ENCODE measurements at regions not wholly inside any gene's neighbourhood (a gene's known extent, or its start where the extent isn't known, plus 50 kb on each side); places are given as distances from the start of the nearest gene placed in this dataset.
A peak's percentile ranks its signal among the peaks of the same experiment; 100 is the strongest.
"Not testable (repeated sequence)": the region's sequence is repeated elsewhere in the genome, so short reads cannot be mapped to it uniquely, and the experiment has no call there.

DNA sequence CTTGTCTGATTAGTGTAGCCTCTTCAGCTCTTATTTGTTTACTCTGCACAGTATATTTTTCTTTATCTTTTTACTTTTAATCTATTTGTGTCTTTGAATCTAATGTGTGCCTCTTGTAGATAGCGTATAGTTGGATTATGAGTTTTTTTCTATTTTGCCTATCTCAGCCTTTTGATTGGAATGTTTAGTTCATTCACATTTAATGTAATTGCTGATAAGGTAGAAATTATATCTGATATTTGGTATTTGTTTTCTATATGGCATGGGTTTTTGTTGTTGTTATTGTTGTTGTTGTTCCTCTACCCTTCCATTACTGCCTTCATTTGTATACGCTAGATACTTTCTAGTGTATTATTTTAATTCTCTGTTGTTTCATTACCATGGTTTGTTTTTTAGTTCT, 131.7 kb upstream of the GRIK3 start:
- no peak for DNase-seq

DNA sequence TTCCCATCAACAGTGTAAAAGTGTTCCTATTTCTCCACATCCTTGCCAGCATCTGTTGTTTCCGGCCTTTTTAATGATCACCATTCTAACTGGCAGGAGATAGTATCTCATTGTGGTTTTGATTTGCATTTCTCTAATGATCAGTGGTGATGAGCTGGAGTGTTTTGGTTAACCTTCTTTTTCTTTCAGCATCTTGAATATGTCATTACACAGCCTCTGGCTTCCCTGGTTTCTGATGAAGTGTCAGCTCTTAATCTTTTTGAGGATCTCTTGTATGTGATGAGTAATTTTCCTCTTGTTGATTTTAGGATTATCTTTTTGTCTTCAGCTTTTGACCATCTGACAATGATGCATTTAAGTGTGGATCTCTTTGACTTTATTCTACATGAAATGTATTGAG, 133.2 kb upstream of the GRIK3 start:
- no peak for DNase-seq

DNA sequence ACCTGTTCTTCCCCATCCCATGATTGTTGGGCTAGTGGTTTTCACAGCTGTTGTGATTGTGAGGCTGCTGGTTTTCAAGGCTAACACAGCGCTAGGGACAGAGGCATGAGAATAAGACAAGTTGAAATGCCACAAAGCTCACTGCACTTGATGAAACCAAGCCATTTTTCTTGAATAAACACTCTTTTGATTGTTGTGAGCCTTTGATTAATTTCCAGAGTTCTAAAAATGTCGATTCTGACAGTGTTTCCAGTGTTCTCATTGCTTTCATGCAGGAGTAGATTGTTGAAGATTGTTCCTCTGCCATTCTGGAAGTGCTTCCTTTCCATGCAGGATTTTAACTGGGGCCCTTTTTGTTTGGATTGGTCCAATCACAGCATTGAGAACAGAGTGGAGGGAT, 134.9 kb upstream of the GRIK3 start:
- no peak for DNase-seq

DNA sequence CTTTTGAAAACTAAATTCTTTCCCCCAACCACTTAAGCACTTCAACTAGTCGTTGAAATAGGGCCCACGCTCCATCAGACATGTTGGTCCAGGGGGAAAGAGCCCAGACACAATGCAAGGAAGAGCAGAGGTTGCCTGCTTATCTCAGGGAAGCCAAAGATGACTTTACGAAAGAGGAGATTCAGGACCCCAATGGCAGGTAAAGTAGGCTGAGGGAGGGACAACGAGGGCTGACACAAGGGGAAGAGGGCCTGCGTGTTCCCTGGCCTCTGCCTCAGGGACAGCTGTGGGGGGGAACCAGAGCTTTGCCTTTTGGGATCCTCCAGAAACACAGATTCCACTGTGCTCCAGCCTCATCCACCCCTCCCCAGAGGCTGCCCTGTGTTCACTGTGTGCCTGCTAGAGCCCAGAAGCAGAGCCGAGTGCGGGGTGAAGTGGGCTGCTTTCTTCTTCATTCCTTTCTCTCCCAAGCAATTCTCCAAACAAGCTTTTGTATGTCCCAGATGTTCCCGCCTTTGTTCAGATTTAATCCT, 135.5 kb upstream of the GRIK3 start:
- no peak for DNase-seq

DNA sequence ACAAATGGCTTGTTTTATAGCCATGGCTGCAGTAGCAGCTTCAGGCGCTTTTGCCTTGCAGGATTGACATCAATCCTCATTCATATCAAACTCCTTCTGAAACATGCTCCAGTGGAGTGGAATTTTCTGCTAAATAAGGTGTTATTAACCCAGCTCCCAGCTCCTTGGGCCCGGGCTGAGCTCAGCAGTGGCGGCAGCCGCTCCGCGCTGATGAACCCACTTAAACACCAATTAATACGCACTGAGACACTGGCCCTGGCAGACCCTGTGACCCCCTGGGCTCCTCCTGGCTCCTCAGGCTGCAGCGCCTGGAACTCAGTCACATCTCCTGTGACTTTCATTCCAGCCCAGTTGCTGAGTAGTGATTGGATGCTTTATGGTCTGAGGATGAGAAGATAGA, 137.4 kb upstream of the GRIK3 start:
- DNase-seq: no peak

GRCh38 chr1:37174341-37174740, 140.0 kb upstream of the GRIK3 start:
- no peak for DNase-seq

GRCh38 chr1:37174876-37175275, 140.6 kb upstream of the GRIK3 start:
- no peak for DNase-seq

DNA sequence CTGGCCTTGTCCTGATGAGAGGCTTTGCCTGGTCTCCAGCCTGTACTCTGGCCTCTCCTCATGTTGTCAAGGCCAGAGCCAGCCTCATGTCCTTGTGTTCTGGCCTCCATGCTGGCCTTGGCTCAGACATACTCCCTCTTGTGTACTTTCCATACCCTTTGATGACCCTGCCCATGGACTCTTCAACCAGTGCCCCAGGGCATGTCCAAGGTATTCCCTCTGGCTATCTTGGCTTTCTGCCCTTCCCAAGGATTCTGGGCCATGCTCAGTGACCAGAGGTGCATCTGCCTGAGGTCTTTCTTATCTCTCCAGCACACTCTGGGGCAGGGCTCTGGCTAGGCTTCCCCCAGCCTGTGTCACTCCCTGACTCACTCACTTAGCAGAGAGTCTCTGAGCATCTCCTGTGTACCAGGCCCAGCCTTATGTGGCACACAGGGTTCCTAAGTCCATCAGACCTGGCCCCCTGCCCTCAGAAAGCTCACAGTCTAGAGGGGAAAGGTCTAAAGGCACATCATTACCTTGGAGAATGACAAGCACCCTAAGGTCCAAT, 141.4 kb upstream of the GRIK3 start:
- DNase-seq: no peak

DNA sequence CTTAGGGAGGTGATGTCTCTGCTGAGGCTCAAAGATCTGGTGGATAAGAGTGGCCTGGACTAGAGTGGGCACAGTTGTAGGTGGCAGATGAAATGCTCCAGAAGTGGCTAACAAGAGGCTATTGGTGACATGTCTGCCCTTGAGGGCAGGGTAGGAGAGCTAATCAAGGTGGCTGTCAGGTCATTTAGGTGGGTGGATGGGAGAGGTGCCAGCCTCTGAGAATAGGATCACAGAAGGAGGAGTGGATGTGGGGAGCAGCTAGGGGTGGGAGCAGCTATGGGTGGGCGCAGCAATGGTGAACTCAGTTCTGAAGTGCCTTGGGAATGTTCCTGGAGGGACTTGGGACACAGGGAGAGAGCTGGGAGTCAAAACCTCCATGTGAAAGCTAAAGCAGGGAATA, 142.0 kb upstream of the GRIK3 start:
- DNase-seq: no peak

DNA sequence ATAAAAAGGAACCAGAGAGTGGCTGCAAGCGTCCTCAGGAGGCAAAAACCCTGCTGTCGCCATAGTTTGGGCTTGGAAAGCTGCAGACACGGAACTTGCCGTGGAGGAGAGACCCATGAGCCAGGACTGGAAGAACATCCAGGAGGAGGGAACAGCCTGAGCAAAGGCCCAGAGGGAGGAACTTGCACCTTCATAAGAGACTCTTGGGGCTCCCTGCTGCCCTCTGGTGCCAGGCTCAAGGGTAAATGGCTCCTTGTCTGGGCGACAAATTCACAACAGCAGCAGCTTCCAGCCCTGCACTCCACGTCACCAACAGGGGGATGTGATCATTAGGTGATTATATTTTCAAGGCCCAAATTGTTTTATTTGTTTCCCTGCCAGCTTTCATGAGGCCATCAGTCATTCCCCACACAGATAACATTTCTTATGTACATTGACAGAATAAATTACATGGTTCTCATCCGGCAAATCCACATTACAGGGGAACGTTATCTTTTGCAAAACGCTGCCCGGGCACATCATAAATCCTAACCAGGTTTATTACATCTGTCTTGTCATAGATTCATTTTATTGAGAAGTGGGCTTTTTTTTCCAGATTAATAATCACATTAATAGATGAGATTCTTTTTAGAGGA, 143.0 kb upstream of the GRIK3 start:
- peak; percentile 89 for DNase-seq

GRCh38 chr1:37181425-37181824, 147.1 kb upstream of the GRIK3 start:
- peak; percentile 65 for DNase-seq

- no peak for DNase-seq
These were observed 150.5 kb upstream of the GRIK3 start for GRCh38 chr1:37184789-37185188.

DNA sequence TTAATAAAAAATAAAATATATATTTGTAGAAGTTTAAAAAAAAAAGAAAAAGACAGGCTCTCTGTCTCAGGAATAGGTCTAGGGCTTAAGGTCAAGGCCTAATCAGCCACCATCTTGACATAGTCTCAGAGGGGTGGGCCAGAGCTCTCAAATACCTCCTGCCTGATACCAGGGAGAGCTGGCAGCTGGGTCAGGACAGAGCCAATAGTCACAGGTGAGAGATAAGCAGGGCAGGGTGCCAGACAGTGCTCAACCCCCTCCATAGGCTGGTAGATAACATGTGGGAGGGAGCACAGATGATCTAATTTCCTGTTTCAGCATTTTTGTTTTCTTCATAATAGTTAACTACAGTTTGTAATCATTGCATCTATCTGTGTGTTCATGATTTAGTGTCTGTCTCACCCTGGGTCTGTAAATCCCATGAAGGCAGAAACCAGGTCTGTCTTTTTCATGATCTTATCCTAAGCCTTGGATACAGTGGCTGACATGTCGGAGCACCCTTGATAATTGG, 152.0 kb upstream of the GRIK3 start:
- no peak for DNase-seq

DNA sequence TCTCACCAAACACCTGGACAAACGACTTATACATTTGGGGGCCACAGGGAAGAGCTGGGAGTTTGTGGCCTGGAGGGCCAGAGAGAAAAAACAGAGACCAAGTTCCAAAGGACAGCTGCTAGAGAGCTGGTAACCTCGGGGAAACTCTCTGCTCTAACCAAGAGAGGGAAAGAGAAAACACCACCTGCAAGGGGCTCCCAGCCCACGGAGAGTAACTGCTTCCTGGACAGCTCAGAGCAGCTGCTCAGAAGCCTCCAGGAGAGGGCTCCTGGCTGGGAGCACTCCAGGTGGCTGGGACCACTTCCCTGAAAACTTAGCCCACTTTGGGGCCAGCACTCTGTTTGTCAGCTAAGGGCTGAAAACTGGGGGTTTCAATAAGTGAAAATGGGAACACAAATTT, 154.8 kb upstream of the GRIK3 start:
- no peak for DNase-seq

- no peak for DNase-seq
These were observed 163.1 kb upstream of the GRIK3 start for GRCh38 chr1:37197411-37197810.

DNA sequence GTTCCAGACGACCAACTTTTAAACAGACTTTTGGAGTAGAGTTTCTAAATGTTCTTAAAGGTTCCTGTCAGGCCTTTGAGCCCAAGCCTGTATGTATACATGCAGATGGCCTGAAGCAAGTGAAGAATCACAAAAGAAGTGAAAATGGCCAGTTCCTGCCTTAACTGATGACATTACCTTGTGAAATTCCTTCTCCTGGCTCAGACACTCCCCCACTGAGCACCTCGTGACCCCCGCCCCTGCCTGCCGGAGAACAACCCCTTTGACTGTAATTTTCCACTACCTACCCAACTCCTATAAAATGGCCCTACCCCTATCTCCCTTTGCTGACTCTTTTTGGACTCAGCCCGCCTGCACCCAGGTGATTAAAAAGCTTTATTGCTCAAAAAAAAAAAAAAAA, 180.0 kb upstream of the GRIK3 start:
- not testable (repeated sequence) for DNase-seq

DNA sequence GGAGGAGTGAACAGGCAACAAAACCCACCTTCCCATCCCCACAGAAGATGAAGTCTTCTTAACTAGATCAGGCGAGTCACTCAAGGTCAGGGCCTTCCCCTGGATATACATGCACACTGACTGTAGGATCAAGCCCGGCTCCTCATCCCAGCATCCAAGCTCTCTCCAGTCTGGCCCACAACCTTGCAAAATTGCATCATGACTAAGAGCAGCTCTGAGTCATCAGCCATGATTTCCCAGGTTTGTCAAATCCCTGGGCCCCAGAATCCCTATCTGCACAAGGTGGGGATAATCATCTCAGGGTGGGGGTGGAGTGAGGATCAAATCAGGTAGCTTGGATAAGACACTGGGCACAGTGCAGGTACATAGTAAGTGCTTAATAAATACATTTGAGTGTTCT, 199.3 kb upstream of the GRIK3 start:
- DNase-seq: no peak

- DNase-seq: peak; percentile 67
These were observed 200.7 kb upstream of the GRIK3 start for GRCh38 chr1:37234941-37235418.

GRCh38 chr1:37237948-37238347, 203.6 kb upstream of the GRIK3 start:
- DNase-seq: no peak

- DNase-seq: peak; percentile 76
These were observed 204.3 kb upstream of the GRIK3 start for GRCh38 chr1:37238364-37239224.

DNA sequence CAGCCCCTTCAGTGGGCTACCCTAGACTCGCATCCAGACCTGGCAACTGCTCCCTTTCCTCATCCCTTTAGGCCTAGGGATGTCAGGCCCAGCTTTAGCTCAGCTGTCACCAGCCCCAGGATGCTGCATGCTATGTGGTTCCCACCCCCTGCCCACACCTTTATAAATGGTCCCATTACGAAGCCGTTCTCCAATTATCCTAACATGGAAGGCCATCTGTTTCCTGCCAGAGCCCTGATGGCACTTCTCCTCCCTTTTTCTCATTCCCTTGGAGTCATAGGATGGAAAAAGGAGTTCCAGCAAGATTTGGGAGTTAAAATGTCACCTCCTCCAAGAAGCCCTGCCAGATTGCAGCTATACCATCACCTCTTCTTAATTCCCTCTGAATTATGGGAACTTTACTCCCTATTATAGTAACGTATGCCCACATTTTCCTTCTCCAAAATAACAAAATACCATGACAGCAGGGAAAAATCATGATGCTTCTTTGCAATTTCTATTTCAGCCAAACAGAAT, 205.0 kb upstream of the GRIK3 start:
- DNase-seq: no peak

- peak; percentile 91 for DNase-seq
These were observed 206.6 kb upstream of the GRIK3 start for GRCh38 chr1:37240897-37241296.

DNA sequence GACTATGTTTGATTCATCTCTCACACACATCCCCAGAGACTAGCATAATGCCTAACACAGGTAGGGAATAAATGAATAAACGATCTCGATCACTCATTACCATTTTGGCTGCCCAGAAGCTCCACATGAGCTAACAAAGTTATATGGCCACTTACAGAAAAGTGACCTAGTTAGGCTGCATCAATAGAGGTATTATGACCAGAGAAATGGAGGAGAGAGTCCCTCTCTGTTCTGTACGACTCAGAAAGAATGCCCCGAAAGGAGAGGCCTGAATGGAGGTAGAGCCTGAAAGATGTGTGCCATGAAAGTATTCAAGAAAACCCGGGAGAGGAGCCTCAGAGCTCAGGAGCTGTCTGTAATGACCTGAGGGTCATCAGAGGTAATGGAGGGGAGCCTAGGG, 208.2 kb upstream of the GRIK3 start:
- DNase-seq: no peak
